OCI-LY1 (cell line): ENCODE measurements at regions not wholly inside any gene's neighbourhood (a gene's known extent, or its start where the extent isn't known, plus 50 kb on each side); places are given as distances from the start of the nearest gene placed in this dataset.

Source experiments
- EZH2 ChIP-seq: fragments of 200-600 bp; sonication (generic), shearing (Covaris generic); IDR thresholded peaks from 2 replicates; pipeline ENCODE4 v1.8.0; 2017; ENCODE audit warnings: borderline replicate concordance, mixed run types, mild to moderate bottlenecking, antibody characterized with exemption, low read length, moderate library complexity, mixed read lengths
- TF ChIP-seq, protein P1 (sequence below): fragments of 200-600 bp; sonication (generic), shearing (Covaris generic); IDR thresholded peaks from 2 replicates; pipeline ENCODE4 v1.5.1; 2017; ENCODE audit warnings: mild to moderate bottlenecking, antibody characterized with exemption, low read length, moderate library complexity, mixed read lengths

DNA sequence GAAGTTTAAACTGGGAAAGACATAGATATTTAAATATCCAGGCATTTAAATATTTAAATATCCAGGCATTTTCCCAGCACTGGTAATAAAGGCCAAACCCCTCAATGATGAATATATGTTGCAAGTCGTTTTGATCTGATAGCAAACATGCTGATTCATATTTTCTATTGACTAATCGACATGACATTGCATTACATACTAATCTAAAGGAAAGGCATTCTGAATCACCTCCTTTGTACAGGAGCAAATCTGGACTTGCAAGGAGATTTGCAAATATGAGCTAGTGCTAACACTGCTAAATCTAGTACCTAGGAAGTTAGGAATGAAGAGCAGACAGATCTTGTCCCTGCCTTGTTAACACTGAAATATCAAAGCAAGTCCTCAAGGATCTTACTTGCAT lies 207.3 kb downstream of the SLC7A11 start:
- TF ChIP-seq, protein P1, sequence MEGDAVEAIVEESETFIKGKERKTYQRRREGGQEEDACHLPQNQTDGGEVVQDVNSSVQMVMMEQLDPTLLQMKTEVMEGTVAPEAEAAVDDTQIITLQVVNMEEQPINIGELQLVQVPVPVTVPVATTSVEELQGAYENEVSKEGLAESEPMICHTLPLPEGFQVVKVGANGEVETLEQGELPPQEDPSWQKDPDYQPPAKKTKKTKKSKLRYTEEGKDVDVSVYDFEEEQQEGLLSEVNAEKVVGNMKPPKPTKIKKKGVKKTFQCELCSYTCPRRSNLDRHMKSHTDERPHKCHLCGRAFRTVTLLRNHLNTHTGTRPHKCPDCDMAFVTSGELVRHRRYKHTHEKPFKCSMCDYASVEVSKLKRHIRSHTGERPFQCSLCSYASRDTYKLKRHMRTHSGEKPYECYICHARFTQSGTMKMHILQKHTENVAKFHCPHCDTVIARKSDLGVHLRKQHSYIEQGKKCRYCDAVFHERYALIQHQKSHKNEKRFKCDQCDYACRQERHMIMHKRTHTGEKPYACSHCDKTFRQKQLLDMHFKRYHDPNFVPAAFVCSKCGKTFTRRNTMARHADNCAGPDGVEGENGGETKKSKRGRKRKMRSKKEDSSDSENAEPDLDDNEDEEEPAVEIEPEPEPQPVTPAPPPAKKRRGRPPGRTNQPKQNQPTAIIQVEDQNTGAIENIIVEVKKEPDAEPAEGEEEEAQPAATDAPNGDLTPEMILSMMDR: no peak
- no peak for TF ChIP-seq EZH2
